ENCODE measurements at regions not wholly inside any gene's neighbourhood (a gene's known extent, or its start where the extent isn't known, plus 50 kb on each side); places are given as distances from the start of the nearest gene placed in this dataset.
"Not testable (repeated sequence)": the region's sequence is repeated elsewhere in the genome, so short reads cannot be mapped to it uniquely, and the experiment has no call there.

DNA sequence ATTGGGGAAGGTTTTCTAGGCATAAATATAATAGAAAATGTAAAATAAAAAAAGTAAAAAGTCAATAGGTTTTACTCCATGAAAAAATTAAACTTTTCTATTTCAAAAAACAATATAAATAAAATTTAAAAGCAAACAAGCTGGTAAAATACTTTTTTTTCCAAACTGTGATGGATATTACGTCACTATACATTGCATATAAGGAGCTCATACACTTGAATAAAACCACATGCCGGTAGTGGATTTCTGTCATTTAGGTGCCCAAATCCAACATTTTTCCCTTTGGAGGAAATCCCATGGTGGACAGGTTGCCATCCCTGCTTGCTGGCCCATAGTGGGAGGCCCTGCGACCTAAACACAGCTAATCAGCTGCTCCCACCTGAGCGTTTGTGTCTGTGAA lies 289.4 kb upstream of the HNRNPA3 start:
- ATAC-seq (ENCODE audit: low read depth) (no peak), DNase-seq (ENCODE audit: low spot score in 2 of 2) (no peak)
- H3K27me3 Mint-ChIP-seq: no peaks in the 10 kb centered on the region
- no peaks in the 10 kb centered on the region for H3K36me3 Mint-ChIP-seq
- no peak overlapping the region for H3K27ac Mint-ChIP-seq
- no peak overlapping the region for H3K4me3 Mint-ChIP-seq
- H3K4me1 Mint-ChIP-seq: no peaks in the 10 kb centered on the region
- H3K9me3 Mint-ChIP-seq: peaks cover 2% of the 10 kb centered on the region

DNA sequence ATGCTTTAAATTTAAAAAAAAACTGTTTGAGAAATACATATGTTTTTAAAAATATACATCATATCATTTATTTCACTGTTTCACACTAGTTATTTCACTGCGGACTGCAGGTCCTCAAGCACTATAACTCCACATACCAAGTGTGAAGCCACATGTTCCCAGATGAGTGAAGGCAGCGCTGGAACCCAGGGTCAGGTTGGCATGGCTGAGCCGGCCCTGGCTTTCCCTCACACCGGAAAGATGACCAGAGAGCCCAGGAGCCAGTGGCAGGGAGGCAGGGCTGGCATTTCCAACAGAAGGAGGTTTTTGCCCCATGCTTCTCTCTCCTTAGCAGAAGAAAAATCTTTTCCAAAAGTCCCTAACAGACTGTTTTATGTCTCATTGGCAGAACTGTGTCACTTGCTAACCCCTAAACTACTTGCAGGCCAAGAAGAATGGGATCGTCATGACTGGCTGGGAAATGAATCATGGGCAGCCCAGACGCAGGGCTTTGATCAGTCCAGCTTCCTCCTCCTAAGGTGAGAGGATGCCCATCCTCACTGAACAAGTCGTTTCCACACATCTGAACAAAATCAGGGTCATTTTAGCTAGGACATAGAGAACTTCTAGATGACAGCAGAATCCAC lies 287.6 kb upstream of the HNRNPA3 start:
- H3K4me1 Mint-ChIP-seq: no peaks in the 10 kb centered on the region
- no peak for ATAC-seq (ENCODE audit: low read depth)
- no peak for DNase-seq (ENCODE audit: low spot score in 2 of 2)
- H3K27me3 Mint-ChIP-seq: no peaks in the 10 kb centered on the region
- H3K27ac Mint-ChIP-seq: no peak overlapping the region
- H3K9me3 Mint-ChIP-seq: peaks cover 5% of the 10 kb centered on the region
- no peak overlapping the region for H3K4me3 Mint-ChIP-seq
- H3K36me3 Mint-ChIP-seq: no peaks in the 10 kb centered on the region

DNA sequence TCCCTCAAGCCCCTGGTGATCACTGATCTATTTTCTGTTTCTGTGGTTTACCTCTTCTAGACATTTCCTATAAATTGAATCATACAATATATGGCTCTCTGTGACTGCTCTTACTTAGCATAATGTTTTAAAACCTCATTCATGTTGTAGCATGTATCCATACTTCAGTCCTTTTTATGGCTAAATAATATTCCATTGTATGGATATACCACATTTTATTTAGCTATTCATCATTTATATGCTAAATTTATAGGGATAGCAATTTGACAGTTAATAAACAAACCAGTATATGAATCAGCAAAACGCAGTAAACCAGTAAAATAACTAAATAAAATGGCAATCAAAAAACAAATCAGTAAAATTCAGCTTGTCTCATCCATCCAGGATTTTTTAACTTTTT lies 286.1 kb upstream of the HNRNPA3 start:
- no peak for DNase-seq (ENCODE audit: low spot score in 2 of 2)
- ATAC-seq (ENCODE audit: low read depth): no peak
- H3K27me3 Mint-ChIP-seq: no peaks in the 10 kb centered on the region
- H3K4me1 Mint-ChIP-seq: no peaks in the 10 kb centered on the region
- no peak overlapping the region for H3K4me3 Mint-ChIP-seq
- no peak overlapping the region for H3K27ac Mint-ChIP-seq
- no peaks in the 10 kb centered on the region for H3K36me3 Mint-ChIP-seq
- H3K9me3 Mint-ChIP-seq: peaks cover 5% of the 10 kb centered on the region

DNA sequence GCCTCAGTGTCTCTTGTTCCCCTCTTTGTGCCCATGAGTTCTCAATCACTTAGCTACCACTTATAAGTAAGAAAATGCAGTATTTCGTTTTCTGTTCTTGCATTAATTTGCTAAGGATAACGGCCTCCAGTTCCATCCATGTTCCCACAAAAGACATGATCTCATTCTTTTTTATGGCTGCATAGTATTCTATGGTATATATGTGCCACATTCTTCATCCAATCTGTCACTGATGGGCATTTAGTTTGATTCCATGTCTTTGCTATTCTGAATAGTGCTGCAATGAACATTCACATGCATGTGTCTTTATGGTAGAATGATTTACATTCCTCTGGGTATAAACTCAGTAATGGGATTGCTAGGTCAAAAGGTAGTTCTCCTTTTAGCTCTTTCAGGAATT lies 283.2 kb upstream of the HNRNPA3 start:
- DNase-seq (ENCODE audit: low spot score in 2 of 2); H3K27me3 Mint-ChIP-seq; H3K4me3 Mint-ChIP-seq; H3K27ac Mint-ChIP-seq; H3K4me1 Mint-ChIP-seq; H3K9me3 Mint-ChIP-seq; ATAC-seq (ENCODE audit: low read depth); H3K36me3 Mint-ChIP-seq: not testable (repeated sequence)

DNA sequence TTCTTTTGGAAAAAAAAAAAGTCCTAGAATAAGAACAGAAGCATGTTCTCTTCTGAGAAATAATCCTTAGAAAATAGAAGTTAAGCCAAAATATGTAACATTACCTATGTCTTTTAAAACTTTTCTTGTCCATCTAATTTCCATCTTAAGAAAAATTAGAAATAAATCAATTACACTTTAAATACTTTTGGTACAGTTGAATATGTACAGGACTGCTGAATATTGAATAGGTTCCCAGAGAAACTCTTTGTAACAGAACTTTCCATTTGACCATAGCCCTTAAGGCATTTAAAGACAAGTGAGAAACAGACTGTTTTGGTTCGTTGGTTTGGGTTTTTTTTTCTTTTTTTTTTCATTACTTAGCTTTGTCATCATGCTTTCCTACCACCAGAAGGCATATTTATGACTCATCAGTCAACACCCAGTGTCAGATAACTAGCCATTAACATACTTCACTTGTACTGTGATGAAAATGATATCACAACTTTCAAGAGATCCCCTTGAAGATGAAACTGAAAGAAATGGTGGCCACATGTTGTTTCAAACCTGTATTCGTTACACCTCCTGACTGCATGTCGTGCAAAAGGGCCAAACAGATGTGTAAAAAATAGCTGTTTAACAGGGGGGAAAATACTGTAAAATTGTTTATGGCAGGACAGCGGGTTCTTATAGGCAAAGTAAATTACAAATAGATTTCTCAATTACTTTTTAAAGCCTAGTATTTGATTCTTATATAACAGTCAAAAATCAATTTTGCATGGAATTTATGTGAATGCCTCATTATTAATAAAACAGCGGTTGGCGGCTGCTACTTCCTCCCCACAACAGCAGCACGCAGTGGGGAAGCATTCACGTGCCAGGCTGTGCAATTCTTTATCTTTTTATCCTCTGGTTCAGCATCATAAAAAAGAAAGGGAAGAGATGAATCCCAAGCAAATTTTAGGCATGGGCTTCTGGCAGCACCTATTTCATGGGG lies 280.7 kb upstream of the HNRNPA3 start:
- Mint-ChIP-seq H3K27ac (peak overlapping the region; percentile 80), H3K36me3 (no peaks in the 10 kb centered on the region), H3K9me3 (peaks cover 3% of the 10 kb centered on the region), H3K4me3 (peak overlapping the region; percentile 56), H3K4me1 (peaks cover 10% of the 10 kb centered on the region), H3K27me3 (no peaks in the 10 kb centered on the region)
- peak in 1 of 2 donors; percentile 18 for DNase-seq (ENCODE audit: low spot score in 2 of 2)
- peak; percentile 87 for ATAC-seq (ENCODE audit: low read depth)

DNA sequence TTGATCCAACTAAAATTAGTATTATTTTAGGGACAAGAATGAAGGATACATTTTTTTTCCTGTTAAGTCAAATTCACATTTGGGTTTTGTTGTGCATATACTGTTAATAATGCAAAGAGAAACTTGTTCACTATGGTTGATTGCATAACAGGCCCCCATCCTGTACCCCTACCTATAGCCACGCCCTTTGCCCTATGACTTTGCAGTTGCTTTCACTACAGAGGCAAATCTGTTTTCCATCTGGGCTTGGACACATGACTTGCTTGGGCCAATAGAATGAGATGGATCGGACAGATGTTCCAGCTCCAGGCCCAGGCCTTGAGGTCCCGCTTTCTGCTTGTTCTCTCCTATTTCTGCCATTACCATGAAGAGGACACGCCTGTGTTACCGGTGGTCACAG lies 278.5 kb upstream of the HNRNPA3 start:
- Mint-ChIP-seq H3K27ac (no peak overlapping the region), H3K4me3 (no peak overlapping the region), H3K9me3 (peaks cover 3% of the 10 kb centered on the region), H3K36me3 (no peaks in the 10 kb centered on the region), H3K4me1 (peaks cover 10% of the 10 kb centered on the region), H3K27me3 (peaks cover 6% of the 10 kb centered on the region)
- DNase-seq (ENCODE audit: low spot score in 2 of 2) (no peak), ATAC-seq (ENCODE audit: low read depth) (no peak)

DNA sequence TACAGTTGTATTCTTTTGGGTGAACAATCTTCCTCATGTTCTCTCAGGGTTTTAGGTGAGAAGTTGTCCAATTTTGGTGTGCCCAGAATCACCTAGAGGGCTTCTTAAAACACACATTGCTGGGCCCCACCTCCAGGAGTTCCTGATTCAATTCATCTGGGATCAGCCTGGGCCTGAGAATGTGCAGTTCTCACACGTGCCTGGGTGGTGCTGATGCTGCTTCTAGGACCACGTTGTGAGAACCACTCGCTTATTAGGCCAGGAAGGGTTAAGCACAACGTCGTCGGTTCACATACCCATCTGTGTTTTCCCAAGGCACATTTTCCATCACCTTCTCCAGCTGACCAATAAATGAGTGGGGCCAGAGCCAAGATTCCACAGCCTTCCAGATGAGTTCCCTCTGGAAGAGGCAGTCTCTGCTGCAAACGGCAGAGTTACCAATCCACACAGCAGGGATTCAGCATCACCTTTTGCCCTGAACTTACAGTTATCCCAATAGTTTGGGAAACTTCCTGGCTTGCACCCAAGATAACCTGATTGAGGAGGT lies 277.7 kb upstream of the HNRNPA3 start:
- Mint-ChIP-seq H3K9me3 (no peaks in the 10 kb centered on the region), H3K4me3 (no peak overlapping the region), H3K27ac (no peak overlapping the region), H3K4me1 (peaks cover 10% of the 10 kb centered on the region), H3K36me3 (no peaks in the 10 kb centered on the region), H3K27me3 (peaks cover 6% of the 10 kb centered on the region)
- ATAC-seq (ENCODE audit: low read depth) (no peak), DNase-seq (ENCODE audit: low spot score in 2 of 2) (no peak)

DNA sequence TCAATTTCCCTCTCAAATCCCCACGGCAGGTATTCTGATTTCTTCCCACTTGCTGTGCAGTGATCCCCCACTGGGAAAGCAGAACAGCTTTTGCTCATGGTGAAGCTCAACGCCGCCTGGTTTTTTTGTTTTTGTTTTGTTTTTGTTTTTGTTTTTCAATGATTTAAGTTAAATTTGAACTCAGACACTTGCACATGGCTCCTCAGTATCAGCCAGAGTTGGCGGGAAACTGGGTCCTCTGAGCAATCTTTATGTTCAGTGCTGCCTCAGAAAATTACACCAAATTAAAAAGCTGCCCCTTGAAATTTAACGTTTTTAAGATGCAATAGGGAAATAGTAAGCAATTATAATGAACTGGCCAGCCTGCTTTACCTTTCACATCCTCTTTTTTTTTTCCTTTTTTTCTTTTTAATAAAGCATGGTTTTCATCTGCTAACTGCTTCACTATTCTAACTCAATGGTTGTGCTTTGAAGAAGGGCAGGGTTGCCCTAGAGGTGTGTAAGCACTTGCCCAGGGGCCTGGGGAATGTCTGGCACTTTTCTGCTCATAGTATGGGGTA lies 277.0 kb upstream of the HNRNPA3 start:
- Mint-ChIP-seq H3K4me1 (peaks cover 10% of the 10 kb centered on the region), H3K9me3 (no peaks in the 10 kb centered on the region), H3K27ac (no peak overlapping the region), H3K4me3 (peak overlapping the region; percentile 39), H3K27me3 (peaks cover 6% of the 10 kb centered on the region), H3K36me3 (no peaks in the 10 kb centered on the region)
- DNase-seq (ENCODE audit: low spot score in 2 of 2) (no peak), ATAC-seq (ENCODE audit: low read depth) (peak; percentile 21)

DNA sequence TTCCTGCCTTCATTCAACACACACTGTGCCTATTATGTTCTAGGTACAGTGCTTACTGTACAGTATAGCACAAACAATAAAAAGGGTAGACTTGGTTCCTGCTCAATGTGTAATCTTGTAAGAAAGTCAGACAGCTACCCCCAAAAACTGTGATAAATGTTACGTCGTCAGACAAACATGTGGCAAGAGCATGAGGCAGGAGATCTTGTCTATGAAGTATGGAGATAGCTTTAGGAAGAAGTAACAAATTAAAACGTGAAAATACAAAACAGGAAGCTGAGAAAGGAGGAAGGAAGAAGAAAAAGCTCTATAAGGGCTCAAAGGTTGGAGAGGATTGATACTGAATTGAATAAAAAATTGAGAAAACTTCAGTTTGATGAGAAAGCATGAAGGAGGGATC lies 276.2 kb upstream of the HNRNPA3 start:
- no peak for DNase-seq (ENCODE audit: low spot score in 2 of 2)
- Mint-ChIP-seq H3K4me3 (no peak overlapping the region), H3K36me3 (no peaks in the 10 kb centered on the region), H3K27ac (no peak overlapping the region), H3K27me3 (peaks cover 9% of the 10 kb centered on the region), H3K4me1 (peaks cover 10% of the 10 kb centered on the region), H3K9me3 (no peaks in the 10 kb centered on the region)
- ATAC-seq (ENCODE audit: low read depth): no peak

DNA sequence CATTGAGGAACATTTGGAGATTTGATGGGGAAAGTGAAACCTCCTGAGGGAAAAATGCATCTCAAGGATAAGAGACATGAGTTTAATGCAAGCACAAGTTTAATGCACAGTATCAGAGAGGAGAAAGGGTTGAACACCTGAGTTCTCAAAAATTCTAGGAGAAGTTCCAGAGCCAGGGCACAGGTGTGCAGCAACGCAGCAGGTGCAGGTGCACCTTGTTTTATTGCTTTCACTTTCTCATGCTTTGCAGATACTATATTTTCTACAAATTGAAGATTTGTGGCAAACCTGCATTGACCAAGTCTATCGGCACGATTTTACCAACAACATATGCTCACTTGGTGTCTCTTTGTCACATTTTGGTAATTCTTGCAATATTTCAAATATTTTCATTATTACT lies 267.6 kb upstream of the HNRNPA3 start:
- ATAC-seq (ENCODE audit: low read depth): no peak
- no peak overlapping the region for H3K4me3 Mint-ChIP-seq
- H3K9me3 Mint-ChIP-seq: no peaks in the 10 kb centered on the region
- peaks cover 8% of the 10 kb centered on the region for H3K27me3 Mint-ChIP-seq
- H3K36me3 Mint-ChIP-seq: no peaks in the 10 kb centered on the region
- H3K4me1 Mint-ChIP-seq: peaks cover 2% of the 10 kb centered on the region
- H3K27ac Mint-ChIP-seq: no peak overlapping the region
- no peak for DNase-seq (ENCODE audit: low spot score in 2 of 2)

DNA sequence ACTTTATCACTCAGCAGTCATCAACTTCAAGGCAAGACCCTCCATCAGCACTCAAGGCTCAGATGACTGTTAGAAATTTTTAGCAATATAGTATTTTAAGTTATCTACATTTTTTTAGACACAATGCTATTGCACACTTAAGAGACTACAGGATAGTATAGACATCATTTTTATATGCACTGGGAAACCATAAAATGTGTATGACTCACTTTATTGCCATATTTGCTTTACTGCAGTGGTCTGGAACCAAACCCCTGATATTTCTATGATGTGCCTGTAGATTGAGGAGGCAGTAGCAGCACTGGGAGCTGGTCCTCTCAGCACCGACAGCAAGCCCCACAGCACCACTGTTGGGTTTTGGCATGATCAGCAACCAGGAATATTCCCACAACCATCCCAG lies 264.8 kb upstream of the HNRNPA3 start:
- Mint-ChIP-seq H3K4me3 (no peak overlapping the region), H3K27ac (no peak overlapping the region), H3K9me3 (peaks cover 3% of the 10 kb centered on the region), H3K4me1 (peaks cover 2% of the 10 kb centered on the region), H3K36me3 (no peaks in the 10 kb centered on the region), H3K27me3 (peaks cover 4% of the 10 kb centered on the region)
- DNase-seq (ENCODE audit: low spot score in 2 of 2) (no peak), ATAC-seq (ENCODE audit: low read depth) (no peak)

DNA sequence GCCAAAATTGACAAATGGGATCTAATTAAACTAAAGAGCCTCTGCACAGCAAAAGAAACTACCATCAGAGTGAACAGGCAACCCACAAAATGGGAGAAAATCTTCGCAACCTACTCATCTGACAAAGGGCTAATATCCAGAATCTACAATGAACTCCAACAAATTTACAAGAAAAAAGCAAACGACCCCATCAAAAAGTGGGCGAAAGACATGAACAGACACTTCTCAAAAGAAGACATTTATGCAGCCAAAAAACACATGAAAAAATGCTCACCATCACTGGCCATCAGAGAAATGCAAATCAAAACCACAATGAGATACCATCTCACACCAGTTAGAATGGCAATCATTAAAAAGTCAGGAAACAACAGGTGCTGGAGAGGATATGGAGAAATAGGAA lies 261.4 kb upstream of the HNRNPA3 start:
- not testable (repeated sequence) for H3K27ac Mint-ChIP-seq; H3K4me1 Mint-ChIP-seq; H3K36me3 Mint-ChIP-seq; H3K4me3 Mint-ChIP-seq; H3K9me3 Mint-ChIP-seq; ATAC-seq (ENCODE audit: low read depth); H3K27me3 Mint-ChIP-seq; DNase-seq (ENCODE audit: low spot score in 2 of 2)

DNA sequence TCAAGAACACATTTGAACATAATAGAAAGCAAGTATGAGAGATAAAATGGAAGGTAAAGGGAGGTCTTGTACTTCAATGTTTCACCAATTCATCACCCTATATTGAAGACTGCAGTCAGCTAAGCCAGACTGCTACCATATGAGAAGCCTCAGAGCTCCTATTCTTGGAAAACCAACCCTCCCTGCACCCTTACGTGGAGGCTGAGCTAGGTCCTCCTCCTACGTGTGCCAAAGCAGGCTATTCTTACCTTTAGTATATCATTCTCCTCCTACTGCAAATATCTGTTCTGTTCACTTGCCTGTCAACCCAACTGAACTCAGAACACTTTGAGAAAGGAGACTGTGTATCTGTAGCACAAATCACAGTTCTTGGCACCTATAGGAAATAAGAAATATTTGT lies 255.8 kb upstream of the HNRNPA3 start:
- Mint-ChIP-seq H3K27ac (no peak overlapping the region), H3K9me3 (no peaks in the 10 kb centered on the region), H3K36me3 (no peaks in the 10 kb centered on the region), H3K27me3 (peaks cover 9% of the 10 kb centered on the region), H3K4me3 (no peak overlapping the region), H3K4me1 (no peaks in the 10 kb centered on the region)
- ATAC-seq (ENCODE audit: low read depth) (no peak), DNase-seq (ENCODE audit: low spot score in 2 of 2) (no peak)

DNA sequence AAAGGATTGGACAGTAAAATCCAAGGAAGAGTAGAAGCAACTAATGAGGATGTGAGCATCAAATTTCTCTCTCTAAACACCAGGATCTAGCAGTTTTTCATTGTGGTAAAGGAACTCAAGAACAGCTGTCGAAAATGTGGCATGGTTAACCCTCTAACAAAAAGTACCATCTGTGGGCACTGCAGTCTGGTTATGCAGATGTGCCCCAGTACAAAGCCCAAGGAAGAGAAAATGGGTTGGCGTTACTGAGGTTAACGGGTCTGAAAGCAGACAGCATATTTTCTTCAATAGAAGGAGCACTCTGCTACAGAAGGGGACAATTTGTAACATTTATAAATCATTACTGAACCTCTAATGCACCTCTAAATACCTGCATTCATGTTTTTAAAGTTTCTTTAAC lies 253.0 kb upstream of the HNRNPA3 start:
- DNase-seq (ENCODE audit: low spot score in 2 of 2): no peak

More for the DNA sequence above, 253.0 kb upstream of the HNRNPA3 start:
- Mint-ChIP-seq H3K4me1 (no peaks in the 10 kb centered on the region), H3K4me3 (no peak overlapping the region), H3K27ac (no peak overlapping the region), H3K36me3 (no peaks in the 10 kb centered on the region), H3K9me3 (peaks cover 1% of the 10 kb centered on the region), H3K27me3 (peaks cover 11% of the 10 kb centered on the region)
- ATAC-seq (ENCODE audit: low read depth): no peak

Measured in memory B cell (primary cell).